ENCODE measurements at regions not wholly inside any gene's neighbourhood (a gene's known extent, or its start where the extent isn't known, plus 50 kb on each side); places are given as distances from the start of the nearest gene placed in this dataset.

DNA sequence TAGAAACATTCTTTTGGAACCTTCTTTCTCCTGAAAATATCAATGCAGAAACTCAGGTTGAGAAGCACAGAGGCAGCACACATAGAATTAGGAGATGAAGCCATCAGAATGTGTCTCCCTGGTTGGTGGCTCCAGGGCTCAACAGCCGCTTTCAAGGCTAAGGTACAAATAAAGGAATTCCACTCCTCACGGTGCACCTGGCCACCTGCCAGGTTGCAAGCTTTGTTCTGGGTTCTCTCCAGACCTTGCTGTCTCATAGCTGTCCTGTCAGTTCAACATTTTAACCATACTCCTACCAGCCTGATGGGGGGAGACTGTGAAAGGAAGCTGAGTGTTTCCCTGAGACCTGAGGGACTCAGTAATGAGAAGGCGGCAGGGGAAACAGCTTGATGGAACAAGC, 96.3 kb upstream of the HPF1 start:
- Histone ChIP-seq H3K27ac (replicated peaks) (no peak overlapping the region), H3K36me3 (no peaks in the 10 kb centered on the region), H3K9me3 (replicated peaks) (no peaks in the 10 kb centered on the region), H3K4me3 (no peak overlapping the region), H3K4me1 (no peaks in the 10 kb centered on the region), H3K27me3 (ENCODE audit: low read depth) (peaks cover 2% of the 10 kb centered on the region)
- TF ChIP-seq, protein P1, sequence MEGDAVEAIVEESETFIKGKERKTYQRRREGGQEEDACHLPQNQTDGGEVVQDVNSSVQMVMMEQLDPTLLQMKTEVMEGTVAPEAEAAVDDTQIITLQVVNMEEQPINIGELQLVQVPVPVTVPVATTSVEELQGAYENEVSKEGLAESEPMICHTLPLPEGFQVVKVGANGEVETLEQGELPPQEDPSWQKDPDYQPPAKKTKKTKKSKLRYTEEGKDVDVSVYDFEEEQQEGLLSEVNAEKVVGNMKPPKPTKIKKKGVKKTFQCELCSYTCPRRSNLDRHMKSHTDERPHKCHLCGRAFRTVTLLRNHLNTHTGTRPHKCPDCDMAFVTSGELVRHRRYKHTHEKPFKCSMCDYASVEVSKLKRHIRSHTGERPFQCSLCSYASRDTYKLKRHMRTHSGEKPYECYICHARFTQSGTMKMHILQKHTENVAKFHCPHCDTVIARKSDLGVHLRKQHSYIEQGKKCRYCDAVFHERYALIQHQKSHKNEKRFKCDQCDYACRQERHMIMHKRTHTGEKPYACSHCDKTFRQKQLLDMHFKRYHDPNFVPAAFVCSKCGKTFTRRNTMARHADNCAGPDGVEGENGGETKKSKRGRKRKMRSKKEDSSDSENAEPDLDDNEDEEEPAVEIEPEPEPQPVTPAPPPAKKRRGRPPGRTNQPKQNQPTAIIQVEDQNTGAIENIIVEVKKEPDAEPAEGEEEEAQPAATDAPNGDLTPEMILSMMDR (IDR thresholded peaks at IDR 0.05; ENCODE audit: borderline replicate concordance) = no peak
- no peak for DNase-seq
- intact Hi-C loops (cut with micrococcal nuclease) = no loop called here

DNA sequence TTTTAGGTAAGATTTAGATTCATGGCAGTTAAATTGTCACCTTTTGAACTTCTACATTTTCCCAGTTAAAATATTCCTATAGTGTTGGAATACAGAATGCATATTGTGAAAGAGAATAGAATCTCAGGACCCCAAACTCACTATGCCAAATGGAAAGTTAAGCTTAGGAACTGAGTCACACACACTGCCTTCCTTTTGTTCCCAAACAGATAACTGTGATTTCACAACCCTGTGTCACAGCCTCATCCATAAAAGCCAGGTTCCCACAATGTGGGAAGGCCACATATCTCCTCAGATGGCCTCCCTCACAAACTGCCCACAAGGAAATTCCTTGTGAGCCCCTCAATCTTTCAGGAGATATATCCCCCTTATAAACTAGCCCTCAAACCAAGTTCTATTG, 94.7 kb upstream of the HPF1 start:
- Histone ChIP-seq H3K27me3 (ENCODE audit: low read depth) (peaks cover 18% of the 10 kb centered on the region), H3K36me3 (no peaks in the 10 kb centered on the region), H3K4me3 (no peak overlapping the region), H3K4me1 (no peaks in the 10 kb centered on the region), H3K27ac (replicated peaks) (no peak overlapping the region), H3K9me3 (replicated peaks) (no peaks in the 10 kb centered on the region)
- intact Hi-C loops (cut with micrococcal nuclease) = no loop called here
- TF ChIP-seq, protein P1 (IDR thresholded peaks at IDR 0.05; ENCODE audit: borderline replicate concordance) = no peak
- no peak for DNase-seq

DNA sequence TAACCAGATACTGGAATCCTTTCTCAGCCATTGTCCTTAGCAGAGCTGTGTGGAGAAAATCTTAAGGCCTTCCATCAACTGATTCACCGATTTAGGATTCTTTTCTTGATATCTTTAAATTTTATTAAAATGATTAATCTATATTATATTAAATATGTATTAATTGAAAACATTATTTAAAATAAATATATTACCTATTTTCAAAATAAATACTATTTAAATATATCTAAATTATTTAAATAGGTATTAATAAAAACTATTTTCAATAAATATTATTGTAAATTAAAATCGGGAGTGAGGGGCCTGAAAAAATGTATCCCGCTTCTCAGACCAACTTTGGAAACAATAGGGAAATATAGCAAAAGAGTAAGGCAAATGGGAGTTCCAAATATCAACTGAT, 94.0 kb upstream of the HPF1 start:
- Histone ChIP-seq H3K27me3 (ENCODE audit: low read depth) (peaks cover 18% of the 10 kb centered on the region), H3K9me3 (replicated peaks) (no peaks in the 10 kb centered on the region), H3K36me3 (no peaks in the 10 kb centered on the region), H3K4me3 (no peak overlapping the region), H3K27ac (replicated peaks) (no peak overlapping the region), H3K4me1 (no peaks in the 10 kb centered on the region)
- intact Hi-C loops (cut with micrococcal nuclease) = no loop called here
- DNase-seq = no peak
- TF ChIP-seq, protein P1 (IDR thresholded peaks at IDR 0.05; ENCODE audit: borderline replicate concordance) = no peak

DNA sequence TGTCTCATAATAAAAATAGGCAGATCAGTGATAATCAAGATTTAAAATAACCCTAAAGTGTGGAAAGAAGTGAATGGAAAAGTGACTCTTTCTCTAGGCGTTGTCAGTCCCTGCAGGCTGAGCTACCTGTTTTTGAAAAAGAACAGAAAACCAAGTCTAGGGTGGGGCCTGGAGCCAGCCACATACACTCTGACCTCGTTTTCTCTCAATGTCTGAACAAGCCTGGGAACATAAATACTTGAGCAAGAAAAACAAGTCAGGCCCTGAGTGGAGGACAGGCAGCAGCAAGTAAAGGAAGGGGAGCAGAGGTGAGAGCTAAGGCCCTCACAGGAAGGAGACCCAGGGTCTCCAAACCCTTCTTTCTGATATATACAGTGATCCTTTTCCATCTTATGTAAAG, 91.7 kb upstream of the HPF1 start:
- intact Hi-C loops (cut with micrococcal nuclease) = no loop called here
- H3K4me1 ChIP-seq = no peaks in the 10 kb centered on the region
- TF ChIP-seq, protein P1 (IDR thresholded peaks at IDR 0.05; ENCODE audit: borderline replicate concordance) = no peak
- peaks cover 35% of the 10 kb centered on the region for H3K27me3 ChIP-seq (ENCODE audit: low read depth)
- H3K27ac ChIP-seq (replicated peaks) = no peak overlapping the region
- DNase-seq = no peak
- no peaks in the 10 kb centered on the region for H3K36me3 ChIP-seq
- no peaks in the 10 kb centered on the region for H3K9me3 ChIP-seq (replicated peaks)
- H3K4me3 ChIP-seq = no peak overlapping the region

DNA sequence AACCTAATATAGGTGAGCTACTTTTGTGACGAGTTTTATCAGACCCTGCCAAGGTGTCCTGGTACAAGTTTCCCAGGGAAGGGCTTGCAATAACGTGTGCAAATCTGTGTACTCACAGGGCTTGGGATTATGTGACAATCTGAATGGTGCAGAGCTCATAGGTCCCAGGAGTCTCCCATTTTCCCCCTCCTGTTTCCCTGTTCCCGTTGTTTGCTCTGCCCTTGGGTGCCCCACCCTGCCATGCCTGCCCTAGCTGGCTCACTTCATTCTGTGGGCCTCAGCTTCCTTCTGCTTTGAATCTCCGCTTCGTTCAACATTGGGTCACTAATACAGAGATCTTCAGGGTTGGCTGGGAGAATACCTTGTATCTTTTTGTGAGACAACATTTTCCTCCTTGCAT, 90.3 kb upstream of the HPF1 start:
- DNase-seq = no peak
- Histone ChIP-seq H3K27me3 (ENCODE audit: low read depth) (peaks cover 43% of the 10 kb centered on the region), H3K4me3 (no peak overlapping the region), H3K27ac (replicated peaks) (no peak overlapping the region), H3K36me3 (no peaks in the 10 kb centered on the region), H3K9me3 (replicated peaks) (no peaks in the 10 kb centered on the region), H3K4me1 (no peaks in the 10 kb centered on the region)
- intact Hi-C loops (cut with micrococcal nuclease) = no loop called here
- TF ChIP-seq, protein P1 (IDR thresholded peaks at IDR 0.05; ENCODE audit: borderline replicate concordance) = no peak

DNA sequence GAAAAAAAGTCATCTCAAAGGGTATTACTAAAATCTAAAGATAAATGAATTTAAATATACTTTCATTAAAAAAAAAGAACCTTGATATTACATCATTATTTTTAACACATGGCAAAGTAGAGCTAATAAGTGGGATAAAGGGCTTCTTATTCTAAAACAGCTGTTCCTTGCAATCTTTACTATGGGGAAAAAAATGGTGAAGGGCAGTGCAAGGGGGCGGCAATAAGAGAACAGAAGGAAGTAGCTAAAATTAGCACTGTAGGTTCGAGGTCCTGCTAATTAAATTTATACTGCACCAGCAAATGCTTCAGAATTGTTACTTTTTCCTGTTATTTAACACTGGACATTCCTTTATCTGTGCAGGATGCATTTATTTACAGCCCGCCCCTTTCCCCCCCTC, 89.4 kb upstream of the HPF1 start:
- H3K27ac ChIP-seq (replicated peaks) = no peak overlapping the region
- DNase-seq = no peak
- no peaks in the 10 kb centered on the region for H3K9me3 ChIP-seq (replicated peaks)
- no peak overlapping the region for H3K4me3 ChIP-seq
- TF ChIP-seq, protein P1 (IDR thresholded peaks at IDR 0.05; ENCODE audit: borderline replicate concordance) = no peak
- H3K4me1 ChIP-seq = no peaks in the 10 kb centered on the region
- peaks cover 49% of the 10 kb centered on the region for H3K27me3 ChIP-seq (ENCODE audit: low read depth)
- no peaks in the 10 kb centered on the region for H3K36me3 ChIP-seq
- intact Hi-C loops (cut with micrococcal nuclease) = no loop called here
